Natural killer cell (primary cell): ENCODE measurements at regions not wholly inside any gene's neighbourhood (a gene's known extent, or its start where the extent isn't known, plus 50 kb on each side); places are given as distances from the start of the nearest gene placed in this dataset.

Experiments
- ATAC-seq, 3 donors: fragments of 150-1000 bp in 2 of 3; fragments of 200-7000 bp in 1 of 3; cut with Tn5 transposase; 1 replicate in 1 of 3; 2 replicates in 2 of 3; pipeline ENCODE4 v1.10.0; 2021; ENCODE audit warnings: mild to moderate bottlenecking in 2 of 3, moderate library complexity in 2 of 3
- DNase-seq, 2 donors: peaks; one replicate each; pipeline versions ENCODE4 v3.0.0 to v3.0.0-alpha.2; 2013 to 2021; ENCODE audit warnings: mixed read lengths in 1 of 2
- H3K27ac ChIP-seq: one replicate; pipeline ENCODE4 v1.5.1; 2013; ENCODE audit warnings: mild to moderate bottlenecking, low read length
- H3K27me3 ChIP-seq: one replicate; pipeline ENCODE4 v1.6.1; 2013; ENCODE audit warnings: low read length; ENCODE audit not compliant: control insufficient read depth, insufficient read depth
- H3K36me3 ChIP-seq: one replicate; pipeline ENCODE4 v1.6.1; 2013; ENCODE audit warnings: low read length; ENCODE audit not compliant: control insufficient read depth, insufficient read depth
- H3K4me1 ChIP-seq: one replicate; pipeline ENCODE4 v1.6.1; 2013; ENCODE audit warnings: low read length; ENCODE audit not compliant: control insufficient read depth, insufficient read depth
- H3K4me3 ChIP-seq: one replicate; pipeline ENCODE4 v1.5.1; 2013; ENCODE audit warnings: low read length
- H3K9me3 ChIP-seq: one replicate; pipeline ENCODE4 v1.6.1; 2013; ENCODE audit warnings: low read length; ENCODE audit not compliant: control insufficient read depth, insufficient read depth
- H3K27ac Mint-ChIP-seq, 2 donors: one replicate each; pipeline ENCODE4 v1.8.0; 2022; ENCODE audit warnings: mild to moderate bottlenecking in 2 of 2, mixed read lengths in 2 of 2, moderate library complexity in 1 of 2
- H3K27me3 Mint-ChIP-seq, 2 donors: one replicate each; pipeline ENCODE4 v1.8.0; 2022; ENCODE audit warnings: low read depth in 2 of 2, mixed read lengths in 2 of 2
- H3K36me3 Mint-ChIP-seq: one replicate; pipeline ENCODE4 v1.8.0; 2022; ENCODE audit warnings: mixed read lengths
- H3K4me1 Mint-ChIP-seq, 2 donors: one replicate each; pipeline ENCODE4 v1.8.0; 2022; ENCODE audit warnings: mixed read lengths in 2 of 2
- H3K4me3 Mint-ChIP-seq: one replicate; pipeline ENCODE4 v1.8.0; 2022; ENCODE audit warnings: mild to moderate bottlenecking, moderate library complexity, mixed read lengths
- H3K9me3 Mint-ChIP-seq, 2 donors: one replicate each; pipeline ENCODE4 v1.8.0; 2022; ENCODE audit warnings: mixed read lengths in 2 of 2
- WGBS: methylation state at CpG from one replicate; pipeline ENCODE4 v1.1.7; 2013; ENCODE audit warnings: missing lambda C conversion rate; ENCODE audit not compliant: insufficient coverage; 5-methylcytosine and 5-hydroxymethylcytosine counted together
- intact Hi-C: fragments of 100-400 bp; cut with micrococcal nuclease; formaldehyde crosslinking; loops from one replicate; pipeline ENCODE4 v1.14.2; 2022
- TF ChIP-seq, protein P1 (sequence below): fragments of 200-600 bp; IDR thresholded peaks from one replicate; pipeline ENCODE4 v1.8.0; 2022; ENCODE audit warnings: antibody characterized with exemption

DNA sequence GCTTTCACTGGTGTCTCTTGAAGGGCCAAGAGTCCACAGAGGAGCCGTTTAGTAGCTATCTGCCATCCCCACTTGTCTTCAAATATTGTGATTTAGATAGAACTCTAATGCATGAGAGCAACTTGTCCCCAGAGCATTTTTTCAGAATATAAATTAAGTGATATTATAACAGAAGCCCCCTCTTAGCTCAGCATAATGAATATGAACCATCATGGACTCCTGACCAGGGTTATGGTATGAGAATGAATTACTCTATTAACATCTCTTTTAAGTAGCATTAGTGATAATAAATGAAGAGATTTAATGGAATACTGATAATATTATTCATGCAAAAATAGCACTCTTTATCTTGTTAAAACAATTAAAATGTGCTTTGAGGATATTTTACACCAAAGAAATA, 709.6 kb downstream of the GALR1 start:
- H3K9me3 ChIP-seq: no peaks in the 10 kb centered on the region
- intact Hi-C loops: no loop called here
- Mint-ChIP-seq H3K27me3 (peaks cover 0 to 5% of the 10 kb centered on the region in 2 donors), H3K4me3 (no peak overlapping the region), H3K4me1 (no peaks in the 10 kb centered on the region), H3K9me3 (peaks cover 4 to 14% of the 10 kb centered on the region in 2 donors), H3K27ac (no peak overlapping the region), H3K36me3 (no peaks in the 10 kb centered on the region)
- no peaks in the 10 kb centered on the region for H3K27me3 ChIP-seq
- H3K4me1 ChIP-seq: no peaks in the 10 kb centered on the region
- ATAC-seq: no peak
- H3K36me3 ChIP-seq: no peaks in the 10 kb centered on the region
- TF ChIP-seq, protein P1, sequence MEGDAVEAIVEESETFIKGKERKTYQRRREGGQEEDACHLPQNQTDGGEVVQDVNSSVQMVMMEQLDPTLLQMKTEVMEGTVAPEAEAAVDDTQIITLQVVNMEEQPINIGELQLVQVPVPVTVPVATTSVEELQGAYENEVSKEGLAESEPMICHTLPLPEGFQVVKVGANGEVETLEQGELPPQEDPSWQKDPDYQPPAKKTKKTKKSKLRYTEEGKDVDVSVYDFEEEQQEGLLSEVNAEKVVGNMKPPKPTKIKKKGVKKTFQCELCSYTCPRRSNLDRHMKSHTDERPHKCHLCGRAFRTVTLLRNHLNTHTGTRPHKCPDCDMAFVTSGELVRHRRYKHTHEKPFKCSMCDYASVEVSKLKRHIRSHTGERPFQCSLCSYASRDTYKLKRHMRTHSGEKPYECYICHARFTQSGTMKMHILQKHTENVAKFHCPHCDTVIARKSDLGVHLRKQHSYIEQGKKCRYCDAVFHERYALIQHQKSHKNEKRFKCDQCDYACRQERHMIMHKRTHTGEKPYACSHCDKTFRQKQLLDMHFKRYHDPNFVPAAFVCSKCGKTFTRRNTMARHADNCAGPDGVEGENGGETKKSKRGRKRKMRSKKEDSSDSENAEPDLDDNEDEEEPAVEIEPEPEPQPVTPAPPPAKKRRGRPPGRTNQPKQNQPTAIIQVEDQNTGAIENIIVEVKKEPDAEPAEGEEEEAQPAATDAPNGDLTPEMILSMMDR: no peak
- no peak overlapping the region for H3K27ac ChIP-seq
- WGBS: 40% methylated on average over 1 of the region's 1 CpG
- H3K4me3 ChIP-seq: no peak overlapping the region
- no peak for DNase-seq

DNA sequence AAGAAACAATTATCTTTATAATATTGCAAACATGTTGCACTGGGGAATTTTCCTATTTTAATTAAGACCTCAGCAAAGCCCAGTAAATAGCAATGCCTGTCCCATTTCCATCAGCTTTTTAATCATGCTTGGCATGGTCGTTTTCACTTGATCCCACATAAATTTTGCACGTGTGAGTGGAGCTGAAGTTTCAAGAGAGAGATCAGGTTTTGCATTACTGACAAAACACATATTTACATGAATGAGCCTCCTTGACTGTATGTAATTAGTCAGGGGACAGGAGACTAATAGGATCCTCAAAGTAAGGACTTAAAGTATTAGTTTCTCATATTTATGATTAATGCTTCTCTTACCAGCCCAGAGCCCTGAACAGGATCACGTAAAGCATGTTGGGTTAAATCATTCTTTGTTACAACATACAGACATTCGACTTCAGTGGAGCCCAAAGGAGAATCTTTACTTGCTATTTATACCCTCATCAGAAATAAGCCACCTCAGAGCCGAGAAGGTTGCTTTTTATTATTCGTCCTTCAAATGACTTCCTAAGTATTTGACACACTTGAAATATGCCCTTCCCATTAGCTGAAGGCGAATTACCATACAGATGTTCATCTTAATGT, 711.3 kb downstream of the GALR1 start:
- no peak for DNase-seq
- no peaks in the 10 kb centered on the region for H3K9me3 ChIP-seq
- H3K4me3 Mint-ChIP-seq: no peak overlapping the region
- H3K36me3 Mint-ChIP-seq: no peaks in the 10 kb centered on the region
- no peak overlapping the region for H3K4me3 ChIP-seq
- no peaks in the 10 kb centered on the region for H3K4me1 Mint-ChIP-seq
- intact Hi-C loops: no loop called here
- H3K27me3 Mint-ChIP-seq: peaks cover 0 to 5% of the 10 kb centered on the region in 2 donors
- no peak for ATAC-seq
- WGBS: 73% methylated on average over 7 of the region's 7 CpGs
- H3K9me3 Mint-ChIP-seq: peaks cover 4 to 14% of the 10 kb centered on the region in 2 donors
- no peaks in the 10 kb centered on the region for H3K36me3 ChIP-seq
- H3K27ac ChIP-seq: no peak overlapping the region
- TF ChIP-seq, protein P1: no peak
- no peak overlapping the region for H3K27ac Mint-ChIP-seq
- no peaks in the 10 kb centered on the region for H3K4me1 ChIP-seq
- no peaks in the 10 kb centered on the region for H3K27me3 ChIP-seq

DNA sequence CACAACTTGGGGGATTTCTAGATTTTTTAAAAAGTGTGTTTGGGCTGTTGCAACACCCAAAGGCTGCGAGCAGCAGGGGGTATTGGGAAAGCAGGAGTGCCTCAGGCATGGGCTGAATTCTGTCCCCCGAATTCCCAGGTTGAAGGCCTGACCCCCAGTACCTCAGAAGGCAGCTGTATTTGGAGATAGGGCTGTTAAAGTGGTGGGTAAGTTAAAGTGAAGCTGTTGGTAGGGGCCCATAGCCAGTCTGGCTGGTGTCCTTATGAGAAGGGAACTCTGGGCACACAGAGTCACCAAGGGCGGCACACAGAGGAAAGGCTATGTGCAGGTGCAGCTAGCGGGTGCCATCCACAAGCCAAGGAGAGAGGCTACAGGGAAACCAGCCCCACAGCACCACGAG, 717.4 kb downstream of the GALR1 start:
- no peaks in the 10 kb centered on the region for H3K9me3 ChIP-seq
- 73% methylated on average over 5 of the region's 5 CpGs for WGBS
- Mint-ChIP-seq H3K4me1 (no peaks in the 10 kb centered on the region), H3K27me3 (peaks cover 0 to 15% of the 10 kb centered on the region in 2 donors), H3K9me3 (no peaks in the 10 kb centered on the region), H3K4me3 (no peak overlapping the region), H3K27ac (no peak overlapping the region), H3K36me3 (no peaks in the 10 kb centered on the region)
- H3K4me1 ChIP-seq: no peaks in the 10 kb centered on the region
- DNase-seq (no peak), ATAC-seq (no peak)
- intact Hi-C loops: no loop called here
- H3K27me3 ChIP-seq: no peaks in the 10 kb centered on the region
- H3K36me3 ChIP-seq: no peaks in the 10 kb centered on the region
- H3K4me3 ChIP-seq: no peak overlapping the region
- H3K27ac ChIP-seq: no peak overlapping the region
- TF ChIP-seq, protein P1: no peak

DNA sequence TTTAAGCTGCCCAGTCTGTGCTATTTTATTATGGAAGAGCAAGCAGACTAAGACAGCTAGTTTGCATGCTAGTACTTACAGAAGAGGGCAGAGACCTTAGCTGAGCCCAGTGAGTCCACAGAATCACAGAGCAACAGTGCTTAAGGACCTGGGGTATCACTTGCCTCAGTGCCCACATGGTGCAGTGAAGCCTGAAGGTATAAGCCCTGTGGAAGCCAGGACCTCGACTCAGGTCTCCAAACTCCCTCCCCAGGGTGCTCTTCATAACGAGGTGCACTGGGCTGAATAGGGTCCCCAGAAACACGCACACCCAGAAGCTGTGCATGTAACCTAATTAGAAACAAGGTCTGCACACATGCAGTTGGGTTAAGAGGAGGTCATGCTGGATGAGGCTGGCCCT, 718.1 kb downstream of the GALR1 start:
- H3K9me3 Mint-ChIP-seq: no peaks in the 10 kb centered on the region
- H3K4me1 ChIP-seq: no peaks in the 10 kb centered on the region
- H3K27ac Mint-ChIP-seq: no peak overlapping the region
- peaks cover 0 to 9% of the 10 kb centered on the region in 2 donors for H3K27me3 Mint-ChIP-seq
- no peaks in the 10 kb centered on the region for H3K36me3 ChIP-seq
- intact Hi-C loops: no loop called here
- WGBS: 77% methylated on average over 3 of the region's 3 CpGs
- no peaks in the 10 kb centered on the region for H3K9me3 ChIP-seq
- H3K27ac ChIP-seq: no peak overlapping the region
- no peaks in the 10 kb centered on the region for H3K27me3 ChIP-seq
- no peaks in the 10 kb centered on the region for H3K36me3 Mint-ChIP-seq
- TF ChIP-seq, protein P1: no peak
- no peaks in the 10 kb centered on the region for H3K4me1 Mint-ChIP-seq
- H3K4me3 ChIP-seq: no peak overlapping the region
- DNase-seq (no peak), ATAC-seq (no peak)
- no peak overlapping the region for H3K4me3 Mint-ChIP-seq
